ENCODE measurements at regions not wholly inside any gene's neighbourhood (a gene's known extent, or its start where the extent isn't known, plus 50 kb on each side); places are given as distances from the start of the nearest gene placed in this dataset.

GRCh38 chr9:13719981-13720676 is 440.6 kb upstream of the MPDZ start:
- TF ChIP-seq CTCF (IDR thresholded peaks at IDR 0.05; ENCODE audit: extremely low read depth in 1 of 2, insufficient read depth in 1 of 2, low read depth in 1 of 2, low read length in 2 of 2) (no peak), FOS (IDR thresholded peaks at IDR 0.05; ENCODE audit: borderline replicate concordance, insufficient read depth, low read length) (no peak), EZH2 (IDR thresholded peaks at IDR 0.05; ENCODE audit: borderline replicate concordance, low read depth, low read length, severe bottlenecking) (no peak), POLR2A (IDR thresholded peaks at IDR 0.05; ENCODE audit: low read depth, low read length) (no peak), POLR2AphosphoS5 (IDR thresholded peaks at IDR 0.05; ENCODE audit: insufficient read depth, low read depth, low read length) (no peak), JUN (IDR thresholded peaks at IDR 0.05; ENCODE audit: borderline replicate concordance, insufficient read depth, insufficient read length, low read depth) (no peak)

Measured in endothelial cell of umbilical vein (primary cell).